IMR-90 (cell line): ENCODE measurements at regions not wholly inside any gene's neighbourhood (a gene's known extent, or its start where the extent isn't known, plus 50 kb on each side); places are given as distances from the start of the nearest gene placed in this dataset.

Source experiments
- BHLHE40 ChIP-seq: fragments of 150-350 bp; IDR thresholded peaks from 2 replicates; pipeline ENCODE4 v1.6.1; 2016; ENCODE audit warnings: mild to moderate bottlenecking, low read depth, low read length
- CEBPB ChIP-seq: IDR thresholded peaks from 2 replicates; pipeline ENCODE4 v1.6.1; 2012; ENCODE audit warnings: low read depth, low read length, improper control_type of control experiment
- FOS ChIP-seq: fragments of 150-350 bp; IDR thresholded peaks from 2 replicates; pipeline ENCODE4 v1.6.1; 2016; ENCODE audit warnings: low read depth, low read length
- MAFK ChIP-seq: IDR thresholded peaks from 2 replicates; pipeline ENCODE4 v1.6.1; 2012; ENCODE audit warnings: low read depth, low read length, improper control_type of control experiment
- NFE2L2 ChIP-seq: fragments of 150-350 bp; IDR thresholded peaks from 2 replicates; pipeline ENCODE4 v1.6.1; 2016; ENCODE audit warnings: low read depth, mild to moderate bottlenecking, low read length
- POLR2A ChIP-seq: IDR thresholded peaks from 2 replicates; pipeline ENCODE4 v1.6.1; 2012; ENCODE audit warnings: mild to moderate bottlenecking, low read depth, low read length
- RAD21 ChIP-seq: IDR thresholded peaks from 2 replicates; pipeline ENCODE4 v1.6.1; 2012; ENCODE audit warnings: low read length, improper control_type of control experiment
- RFX5 ChIP-seq: IDR thresholded peaks from 2 replicates; pipeline ENCODE4 v1.8.0; 2012; ENCODE audit warnings: low read depth, mild to moderate bottlenecking, low read length, moderate library complexity
- SMC3 ChIP-seq: fragments of 150-350 bp; IDR thresholded peaks from 2 replicates; pipeline ENCODE4 v1.6.1; 2016; ENCODE audit warnings: low read depth, mild to moderate bottlenecking, antibody characterized with exemption, low read length, moderate library complexity
- TF ChIP-seq, protein P1 (sequence below): conservative IDR thresholded peaks from 2 replicates; pipeline ENCODE4 v1.5.1; 2012; ENCODE audit warnings: mild to moderate bottlenecking, low read depth, low read length, improper control_type of control experiment
- TF ChIP-seq, protein P2 (sequence below): fragments of 150-350 bp; IDR thresholded peaks from 2 replicates; pipeline ENCODE4 v1.6.1; 2016; ENCODE audit warnings: low read depth, mild to moderate bottlenecking, low read length, moderate library complexity, borderline replicate concordance

DNA sequence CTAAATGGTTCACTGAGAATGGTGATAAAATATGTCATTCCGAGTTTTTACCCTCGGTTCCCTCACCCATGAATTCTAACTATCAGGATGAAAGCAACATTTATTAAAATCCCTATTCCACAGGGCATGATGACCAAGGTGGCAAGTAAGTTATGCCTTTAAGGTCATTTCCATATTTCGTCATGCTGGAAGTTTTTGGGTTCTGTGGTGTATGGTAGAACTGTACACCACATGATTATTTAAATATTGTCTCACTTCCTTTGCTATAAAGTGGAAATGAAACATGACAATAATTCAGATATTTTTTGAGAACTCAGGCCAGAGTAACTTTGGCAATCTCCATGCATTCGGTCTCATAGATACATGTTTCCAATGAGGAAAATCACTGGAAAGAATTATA is 68.5 kb upstream of the CARD18 start:
- TF ChIP-seq BHLHE40: no peak
- TF ChIP-seq CEBPB: no peak
- TF ChIP-seq, protein P1, sequence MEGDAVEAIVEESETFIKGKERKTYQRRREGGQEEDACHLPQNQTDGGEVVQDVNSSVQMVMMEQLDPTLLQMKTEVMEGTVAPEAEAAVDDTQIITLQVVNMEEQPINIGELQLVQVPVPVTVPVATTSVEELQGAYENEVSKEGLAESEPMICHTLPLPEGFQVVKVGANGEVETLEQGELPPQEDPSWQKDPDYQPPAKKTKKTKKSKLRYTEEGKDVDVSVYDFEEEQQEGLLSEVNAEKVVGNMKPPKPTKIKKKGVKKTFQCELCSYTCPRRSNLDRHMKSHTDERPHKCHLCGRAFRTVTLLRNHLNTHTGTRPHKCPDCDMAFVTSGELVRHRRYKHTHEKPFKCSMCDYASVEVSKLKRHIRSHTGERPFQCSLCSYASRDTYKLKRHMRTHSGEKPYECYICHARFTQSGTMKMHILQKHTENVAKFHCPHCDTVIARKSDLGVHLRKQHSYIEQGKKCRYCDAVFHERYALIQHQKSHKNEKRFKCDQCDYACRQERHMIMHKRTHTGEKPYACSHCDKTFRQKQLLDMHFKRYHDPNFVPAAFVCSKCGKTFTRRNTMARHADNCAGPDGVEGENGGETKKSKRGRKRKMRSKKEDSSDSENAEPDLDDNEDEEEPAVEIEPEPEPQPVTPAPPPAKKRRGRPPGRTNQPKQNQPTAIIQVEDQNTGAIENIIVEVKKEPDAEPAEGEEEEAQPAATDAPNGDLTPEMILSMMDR: no peak
- no peak for TF ChIP-seq POLR2A
- TF ChIP-seq NFE2L2: no peak
- TF ChIP-seq RFX5: no peak
- no peak for TF ChIP-seq RAD21
- no peak for TF ChIP-seq FOS
- no peak for TF ChIP-seq SMC3
- no peak for TF ChIP-seq MAFK
- TF ChIP-seq, protein P2, sequence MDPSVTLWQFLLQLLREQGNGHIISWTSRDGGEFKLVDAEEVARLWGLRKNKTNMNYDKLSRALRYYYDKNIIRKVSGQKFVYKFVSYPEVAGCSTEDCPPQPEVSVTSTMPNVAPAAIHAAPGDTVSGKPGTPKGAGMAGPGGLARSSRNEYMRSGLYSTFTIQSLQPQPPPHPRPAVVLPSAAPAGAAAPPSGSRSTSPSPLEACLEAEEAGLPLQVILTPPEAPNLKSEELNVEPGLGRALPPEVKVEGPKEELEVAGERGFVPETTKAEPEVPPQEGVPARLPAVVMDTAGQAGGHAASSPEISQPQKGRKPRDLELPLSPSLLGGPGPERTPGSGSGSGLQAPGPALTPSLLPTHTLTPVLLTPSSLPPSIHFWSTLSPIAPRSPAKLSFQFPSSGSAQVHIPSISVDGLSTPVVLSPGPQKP: no peak
